Transverse colon (tissue), 4 donors: ENCODE measurements at regions not wholly inside any gene's neighbourhood (a gene's known extent, or its start where the extent isn't known, plus 50 kb on each side); places are given as distances from the start of the nearest gene placed in this dataset.

Source experiments
- DNase-seq: peaks from one replicate; pipeline ENCODE4 v3.0.0-alpha.2; 2019
- H3K27ac ChIP-seq, 4 donors: fragments of 200-600 bp; sonication (generic); 2 replicates each; pipeline ENCODE4 v1.5.1; 2016 to 2018; ENCODE audit warnings: inconsistent platforms in 4 of 4
- H3K27me3 ChIP-seq: fragments of 200-600 bp; sonication (generic); 2 replicates; pipeline ENCODE4 v1.5.1; 2017; ENCODE audit warnings: inconsistent platforms
- H3K36me3 ChIP-seq, 4 donors: fragments of 200-600 bp; sonication (generic); 2 replicates each; pipeline ENCODE4 v1.5.1; 2017 to 2019; ENCODE audit warnings: inconsistent platforms in 4 of 4
- H3K4me1 ChIP-seq, 4 donors: fragments of 200-600 bp; sonication (generic); 2 replicates each; pipeline ENCODE4 v1.5.1; 2017 to 2020; ENCODE audit warnings: inconsistent platforms in 4 of 4
- H3K4me3 ChIP-seq, 4 donors: fragments of 200-600 bp; sonication (generic); 1 replicate in 1 of 4; 2 replicates in 3 of 4; pipeline versions ENCODE4 v1.5.1 to v1.6.1; 2017 to 2019; ENCODE audit warnings: inconsistent platforms in 4 of 4
- H3K9me3 ChIP-seq, 2 donors: fragments of 200-600 bp; sonication (generic); 2 replicates each; pipeline ENCODE4 v1.5.1; 2017 to 2019; ENCODE audit warnings: inconsistent platforms in 2 of 2
- EP300 ChIP-seq: sonication (generic); formaldehyde crosslinking; IDR thresholded peaks from one replicate; pipeline ENCODE4 v1.6.1; 2017; ENCODE audit warnings: antibody characterized with exemption, low read depth
- POLR2A ChIP-seq: fragments of 450-650 bp; IDR thresholded peaks from one replicate; pipeline ENCODE4 v1.6.1; 2016; ENCODE audit warnings: antibody characterized with exemption, mild to moderate bottlenecking, moderate library complexity
- POLR2AphosphoS5 ChIP-seq, 3 donors: sonication (generic); formaldehyde crosslinking; IDR thresholded peaks; one replicate each; pipeline ENCODE4 v1.6.1; 2016; ENCODE audit warnings: antibody characterized with exemption in 3 of 3
- WGBS, 2 donors: methylation state at CpG; one replicate each; pipeline ENCODE4 v1.1.5; 2018; ENCODE audit warnings: low coverage in 1 of 2; 5-methylcytosine and 5-hydroxymethylcytosine counted together
- in situ Hi-C, 4 donors: fragments of 200-750 bp; cut with MboI; loops; one replicate each; pipeline versions ENCODE4 v1.15.0 to v1.15.1; 2017; ENCODE audit warnings: low sequenced_read_pairs in 3 of 4, low pct_ligation_motif_present in 1 of 4, low pct_unique_long_range_greater_than_20kb in 1 of 4
- intact Hi-C: fragments of 100-400 bp; cut with DNase I; formaldehyde crosslinking; loops from one replicate; pipeline ENCODE4 v1.15.1; 2023; ENCODE audit warnings: low total_unique reads
- TF ChIP-seq, protein P1 (sequence below), 5 experiments: fragments of 200-600 bp in 3 of 5; fragments of 450-650 bp in 2 of 5; sonication (generic) in 3 of 5; IDR thresholded peaks; 1 replicate in 2 of 5; 2 replicates in 3 of 5; pipeline ENCODE4 v1.5.1; 2016 to 2017; ENCODE audit warnings: antibody characterized with exemption in 5 of 5, inconsistent platforms in 3 of 5, mild to moderate bottlenecking in 2 of 5, moderate library complexity in 1 of 5

DNA sequence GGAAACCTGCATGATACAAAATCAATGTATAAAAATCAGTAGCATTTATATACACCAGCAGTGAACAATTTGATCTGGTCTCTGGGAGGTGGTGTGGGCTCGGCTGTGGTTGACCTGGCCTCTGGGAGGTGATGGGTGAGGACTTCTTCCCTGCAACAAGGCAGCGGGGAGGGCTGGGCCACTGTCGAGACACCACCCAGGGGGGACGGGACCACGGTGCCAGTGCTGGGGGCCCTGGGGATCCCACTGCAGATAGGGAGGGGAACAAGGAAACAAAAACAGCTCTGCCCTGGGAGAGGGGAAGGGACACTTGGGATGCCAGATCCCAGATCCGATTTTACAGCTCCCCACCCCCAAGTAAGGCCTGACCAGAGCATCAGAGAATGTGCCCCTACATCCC lies 189.6 kb upstream of the SFSWAP start:
- H3K27me3 ChIP-seq = no peaks in the 10 kb centered on the region
- H3K27ac ChIP-seq = no peak overlapping the region
- no peak for DNase-seq
- no peaks in the 10 kb centered on the region for H3K4me1 ChIP-seq
- no peaks in the 10 kb centered on the region for H3K36me3 ChIP-seq
- WGBS, 2 donors = 77 to 83% methylated on average over 1 to 6 of the region's 6 CpGs
- TF ChIP-seq, protein P1, sequence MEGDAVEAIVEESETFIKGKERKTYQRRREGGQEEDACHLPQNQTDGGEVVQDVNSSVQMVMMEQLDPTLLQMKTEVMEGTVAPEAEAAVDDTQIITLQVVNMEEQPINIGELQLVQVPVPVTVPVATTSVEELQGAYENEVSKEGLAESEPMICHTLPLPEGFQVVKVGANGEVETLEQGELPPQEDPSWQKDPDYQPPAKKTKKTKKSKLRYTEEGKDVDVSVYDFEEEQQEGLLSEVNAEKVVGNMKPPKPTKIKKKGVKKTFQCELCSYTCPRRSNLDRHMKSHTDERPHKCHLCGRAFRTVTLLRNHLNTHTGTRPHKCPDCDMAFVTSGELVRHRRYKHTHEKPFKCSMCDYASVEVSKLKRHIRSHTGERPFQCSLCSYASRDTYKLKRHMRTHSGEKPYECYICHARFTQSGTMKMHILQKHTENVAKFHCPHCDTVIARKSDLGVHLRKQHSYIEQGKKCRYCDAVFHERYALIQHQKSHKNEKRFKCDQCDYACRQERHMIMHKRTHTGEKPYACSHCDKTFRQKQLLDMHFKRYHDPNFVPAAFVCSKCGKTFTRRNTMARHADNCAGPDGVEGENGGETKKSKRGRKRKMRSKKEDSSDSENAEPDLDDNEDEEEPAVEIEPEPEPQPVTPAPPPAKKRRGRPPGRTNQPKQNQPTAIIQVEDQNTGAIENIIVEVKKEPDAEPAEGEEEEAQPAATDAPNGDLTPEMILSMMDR (IDR thresholded peaks at IDR 0.05) = no peak
- TF ChIP-seq EP300 (no peak), POLR2A (no peak), POLR2AphosphoS5 (IDR thresholded peaks at IDR 0.05) (no peak)
- intact Hi-C loops = no loop called here
- H3K9me3 ChIP-seq = peaks cover 0 to 7% of the 10 kb centered on the region in 2 donors
- in situ Hi-C loops = no loop called here
- H3K4me3 ChIP-seq = no peak overlapping the region

DNA sequence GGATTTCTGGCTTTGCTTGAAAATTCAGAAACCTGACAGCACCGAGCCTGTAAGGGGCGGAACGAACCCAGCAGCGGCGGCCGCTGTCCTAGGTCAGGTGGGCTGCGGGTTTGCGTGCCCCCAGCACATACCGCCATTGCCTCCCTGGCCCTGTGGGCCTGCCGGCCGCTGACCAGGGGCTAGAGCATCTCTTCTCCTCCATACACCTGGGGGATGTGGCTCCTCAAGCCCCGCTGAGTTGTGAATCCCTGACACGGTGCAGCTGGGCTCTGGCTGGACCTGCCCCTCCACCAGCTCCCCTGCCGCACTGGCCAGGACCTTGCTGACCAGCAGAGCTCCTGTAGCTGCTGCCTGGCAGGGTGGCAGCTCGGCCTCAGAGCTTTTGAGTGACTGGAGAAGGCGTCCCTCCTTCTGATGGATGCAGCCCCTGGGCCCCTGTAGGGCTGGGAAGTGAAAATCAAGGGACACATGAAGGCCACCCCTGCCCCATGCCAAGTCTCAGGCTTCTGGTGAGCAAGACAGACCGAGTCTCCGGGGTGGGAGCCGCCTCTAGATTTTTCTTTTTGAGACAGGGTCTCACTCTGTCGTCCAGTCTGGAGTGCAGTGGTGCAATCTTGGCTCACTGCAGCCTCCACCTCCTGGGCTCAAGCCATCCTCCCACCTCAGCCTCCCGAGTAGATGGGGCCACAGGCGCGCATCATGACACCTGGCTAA lies 184.9 kb upstream of the SFSWAP start:
- Histone ChIP-seq H3K4me3 (no peak overlapping the region), H3K9me3 (no peaks in the 10 kb centered on the region), H3K36me3 (no peaks in the 10 kb centered on the region), H3K27ac (no peak overlapping the region), H3K27me3 (no peaks in the 10 kb centered on the region), H3K4me1 (no peaks in the 10 kb centered on the region)
- 86 to 88% methylated on average over 5 to 22 of the region's 23 CpGs for WGBS, 2 donors
- in situ Hi-C loops = no loop called here
- intact Hi-C loops = no loop called here
- no peak for TF ChIP-seq POLR2AphosphoS5 (IDR thresholded peaks at IDR 0.05)
- TF ChIP-seq POLR2A = no peak
- TF ChIP-seq EP300 = no peak
- TF ChIP-seq, protein P1 (IDR thresholded peaks at IDR 0.05) = no peak
- DNase-seq = no peak

DNA sequence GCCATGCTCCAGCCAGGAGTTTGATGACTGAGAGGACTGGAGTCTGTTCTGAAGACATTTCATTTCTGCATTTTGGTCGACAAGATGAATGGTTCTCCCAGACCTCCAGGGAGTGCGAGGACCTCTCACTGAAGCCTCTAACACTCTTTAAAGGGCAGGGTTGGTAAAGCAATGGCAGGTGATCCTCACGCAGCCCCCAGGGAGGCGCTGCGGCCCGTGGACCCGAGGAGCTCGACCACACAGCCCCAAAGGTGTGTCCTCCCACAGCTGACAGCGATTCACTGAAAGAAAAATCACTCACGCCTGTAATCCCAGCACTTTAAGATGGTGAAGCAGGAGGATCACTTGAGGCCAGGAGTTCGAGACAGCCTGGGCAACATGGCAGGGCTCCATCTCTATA lies 183.8 kb upstream of the SFSWAP start:
- in situ Hi-C loops (no loop called here), intact Hi-C loops (no loop called here)
- Histone ChIP-seq H3K4me1 (no peaks in the 10 kb centered on the region), H3K9me3 (no peaks in the 10 kb centered on the region), H3K27me3 (no peaks in the 10 kb centered on the region), H3K27ac (no peak overlapping the region), H3K4me3 (no peak overlapping the region), H3K36me3 (no peaks in the 10 kb centered on the region)
- TF ChIP-seq EP300 (no peak), POLR2AphosphoS5 (IDR thresholded peaks at IDR 0.05) (no peak), POLR2A (no peak)
- TF ChIP-seq, protein P1 (IDR thresholded peaks at IDR 0.05) = no peak
- WGBS, 2 donors = 60% methylated on average over 11 of the region's 11 CpGs; no CpG with 5 or more reads in 1 of the 2 donors
- no peak for DNase-seq

DNA sequence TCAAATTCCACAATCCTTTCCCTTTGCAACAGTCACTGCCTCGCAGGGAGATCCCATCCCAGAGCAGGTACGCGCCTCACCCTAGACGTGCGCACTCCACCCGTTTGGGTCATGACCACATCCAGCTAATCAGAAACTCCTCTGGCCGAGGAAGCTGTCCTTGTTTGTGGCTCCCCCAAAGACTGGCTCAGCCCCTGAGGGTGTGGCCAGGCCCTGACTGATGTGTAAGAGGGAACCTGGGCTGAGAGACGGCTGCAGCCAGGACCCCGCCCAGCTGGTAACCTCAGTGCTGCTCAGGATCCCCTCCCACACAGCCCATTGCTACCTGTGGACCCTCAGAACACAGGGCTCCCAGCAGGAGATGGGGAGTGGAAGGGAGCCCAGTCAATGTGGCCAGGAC lies 183.2 kb upstream of the SFSWAP start:
- intact Hi-C loops (no loop called here), in situ Hi-C loops (no loop called here)
- H3K9me3 ChIP-seq = no peaks in the 10 kb centered on the region
- TF ChIP-seq, protein P1 (IDR thresholded peaks at IDR 0.05) = no peak
- TF ChIP-seq POLR2AphosphoS5 (IDR thresholded peaks at IDR 0.05) = no peak
- TF ChIP-seq POLR2A = no peak
- H3K4me3 ChIP-seq = no peak overlapping the region
- WGBS, 2 donors = 80% methylated on average over 1 to 9 of the region's 9 CpGs
- no peak overlapping the region for H3K27ac ChIP-seq
- no peak for DNase-seq
- H3K4me1 ChIP-seq = no peaks in the 10 kb centered on the region
- no peaks in the 10 kb centered on the region for H3K27me3 ChIP-seq
- H3K36me3 ChIP-seq = no peaks in the 10 kb centered on the region
